ENCODE measurements at regions not wholly inside any gene's neighbourhood (a gene's known extent, or its start where the extent isn't known, plus 50 kb on each side); places are given as distances from the start of the nearest gene placed in this dataset.

- no peak for DNase-seq
Observed at GRCh38 chr15:85986116-85986515, 93.6 kb upstream of the AGBL1 start.

- DNase-seq = no peak
Observed at GRCh38 chr15:85986741-85987140, 92.9 kb upstream of the AGBL1 start.

GRCh38 chr15:85988741-85989140 lies 90.9 kb upstream of the AGBL1 start:
- DNase-seq = no peak

GRCh38 chr15:85992224-85992623 lies 87.4 kb upstream of the AGBL1 start:
- DNase-seq = no peak

GRCh38 chr15:85993116-85993515 lies 86.6 kb upstream of the AGBL1 start:
- no peak for DNase-seq

GRCh38 chr15:85997618-85998017 lies 82.1 kb upstream of the AGBL1 start:
- no peak for DNase-seq

GRCh38 chr15:85999658-86000057 lies 80.0 kb upstream of the AGBL1 start:
- no peak for DNase-seq

- DNase-seq = no peak
Observed at GRCh38 chr15:86001200-86001599, 78.5 kb upstream of the AGBL1 start.

GRCh38 chr15:86002444-86002843 lies 77.2 kb upstream of the AGBL1 start:
- DNase-seq = no peak

GRCh38 chr15:86004061-86004460 lies 75.6 kb upstream of the AGBL1 start:
- DNase-seq = no peak

GRCh38 chr15:86006546-86006945 lies 73.1 kb upstream of the AGBL1 start:
- DNase-seq = no peak

GRCh38 chr15:86009727-86010126 lies 69.9 kb upstream of the AGBL1 start:
- no peak for DNase-seq

GRCh38 chr15:86010398-86010797 lies 69.3 kb upstream of the AGBL1 start:
- DNase-seq = no peak

- no peak for DNase-seq
Observed at GRCh38 chr15:86010891-86011290, 68.8 kb upstream of the AGBL1 start.

- DNase-seq = no peak
Observed at GRCh38 chr15:86014016-86014415, 65.7 kb upstream of the AGBL1 start.

- DNase-seq = no peak
Observed at GRCh38 chr15:86016750-86017149, 62.9 kb upstream of the AGBL1 start.

- DNase-seq = no peak
Observed at GRCh38 chr15:86018679-86019078, 61.0 kb upstream of the AGBL1 start.

- no peak for DNase-seq
Observed at GRCh38 chr15:86021281-86022264, 58.1 kb upstream of the AGBL1 start.

- DNase-seq = no peak
Observed at GRCh38 chr15:86028961-86029360, 50.7 kb upstream of the AGBL1 start.

Measured in activated CD4-positive, alpha-beta T cell treated with anti-CD3 and anti-CD28 coated beads, Interleukin-2, Interleukin-6, amounts not matched to agents 100 ng/mL and 50 ng/mL, durations not matched to agents 16 hours and 8 hours (primary cell).